ENCODE measurements at regions not wholly inside any gene's neighbourhood (a gene's known extent, or its start where the extent isn't known, plus 50 kb on each side); places are given as distances from the start of the nearest gene placed in this dataset.

DNA sequence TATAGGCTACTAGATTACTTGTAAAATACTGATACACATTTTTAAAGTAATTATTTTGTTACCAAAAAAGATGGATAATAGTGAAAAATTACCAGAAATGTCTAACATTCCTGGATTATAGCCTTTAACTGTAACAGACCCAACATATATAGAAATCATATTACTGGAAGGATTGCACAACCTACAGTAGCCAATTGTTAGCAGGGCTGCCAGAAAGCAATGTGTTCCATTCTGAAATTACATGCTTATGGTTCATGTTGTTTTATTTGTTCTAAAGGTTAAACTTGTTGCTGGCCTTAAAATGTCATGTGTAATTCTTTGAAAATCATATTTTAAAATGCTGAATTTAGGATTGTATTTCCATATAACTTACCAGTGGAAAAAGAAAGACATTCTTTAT, 793.6 kb upstream of the ACVR2A start:
- Histone ChIP-seq H2BK120ac (ENCODE audit: low read depth, low read length, poor library complexity, severe bottlenecking) (no peak overlapping the region), H3K4me2 (ENCODE audit: insufficient read depth, insufficient read length, low read length) (no peak overlapping the region), H3K18ac (ENCODE audit: insufficient read length, low read depth, low read length) (no peak overlapping the region), H2AK5ac (ENCODE audit: insufficient read length, low read length) (no peak overlapping the region), H3K23me2 (ENCODE audit: insufficient read length, low read depth, low read length, poor library complexity, severe bottlenecking) (no peaks in the 10 kb centered on the region), H3K23ac (ENCODE audit: insufficient read length, low read depth, low read length) (no peak overlapping the region), H3T11ph (ENCODE audit: low read length) (no peak overlapping the region), H3K9me3 (ENCODE audit: control insufficient read depth, low read depth, low read length) (no peaks in the 10 kb centered on the region), H3K4ac (ENCODE audit: low read depth, low read length) (no peak overlapping the region), H2BK12ac (ENCODE audit: insufficient read length, low read depth, low read length) (no peak overlapping the region), H3K27ac (ENCODE audit: insufficient read length, low read depth, low read length) (no peak overlapping the region), H3K9ac (ENCODE audit: extremely low read depth, insufficient read length, low read length) (no peak overlapping the region), H4K5ac (ENCODE audit: insufficient read length, low read depth, low read length) (no peak overlapping the region), H3K14ac (ENCODE audit: insufficient read depth, low read length) (no peak overlapping the region), H2BK20ac (ENCODE audit: low read depth, low read length, poor library complexity, severe bottlenecking) (no peak overlapping the region), H3K79me2 (ENCODE audit: insufficient read depth, low read length) (no peaks in the 10 kb centered on the region), H4K20me1 (ENCODE audit: control insufficient read depth, insufficient read depth, insufficient read length) (no peaks in the 10 kb centered on the region), H2BK15ac (ENCODE audit: low read depth, low read length) (no peak overlapping the region), H4K8ac (replicated peaks; ENCODE audit: insufficient read length, low read depth, low read length) (no peak overlapping the region), H4K91ac (ENCODE audit: insufficient read length, low read depth, low read length) (no peak overlapping the region), H3K27me3 (ENCODE audit: insufficient read depth, low read length) (no peaks in the 10 kb centered on the region), H3K4me1 (ENCODE audit: insufficient read depth, low read length) (peaks cover 2% of the 10 kb centered on the region; the same call in 1 of the 2 replicates), H2BK5ac (ENCODE audit: insufficient read length, low read length) (no peak overlapping the region), H3K56ac (ENCODE audit: insufficient read length, low read depth, low read length) (no peak overlapping the region), H2AFZ (ENCODE audit: low read length) (no peak overlapping the region), H3K79me1 (ENCODE audit: insufficient read depth, low read depth, low read length, poor library complexity, severe bottlenecking) (no peaks in the 10 kb centered on the region)
- Mint-ChIP-seq H3K36me3 (ENCODE audit: insufficient read depth in 1 of 3, low read depth in 3 of 3) (peaks cover 0 to 7% (median 2%) of the 10 kb centered on the region in 3 experiments; a peak in 4 of 7 replicates), H3K4me3 (no peak overlapping the region), H3K9me3 (peaks cover 4% of the 10 kb centered on the region in 2 experiments; a peak in 3 of 5 replicates), H3K27me3 (ENCODE audit: low read depth) (no peaks in the 10 kb centered on the region), H3K27ac (no peak overlapping the region), H3K4me1 (peaks cover 11 to 20% of the 10 kb centered on the region in 2 experiments)
- TF ChIP-seq, protein P1, sequence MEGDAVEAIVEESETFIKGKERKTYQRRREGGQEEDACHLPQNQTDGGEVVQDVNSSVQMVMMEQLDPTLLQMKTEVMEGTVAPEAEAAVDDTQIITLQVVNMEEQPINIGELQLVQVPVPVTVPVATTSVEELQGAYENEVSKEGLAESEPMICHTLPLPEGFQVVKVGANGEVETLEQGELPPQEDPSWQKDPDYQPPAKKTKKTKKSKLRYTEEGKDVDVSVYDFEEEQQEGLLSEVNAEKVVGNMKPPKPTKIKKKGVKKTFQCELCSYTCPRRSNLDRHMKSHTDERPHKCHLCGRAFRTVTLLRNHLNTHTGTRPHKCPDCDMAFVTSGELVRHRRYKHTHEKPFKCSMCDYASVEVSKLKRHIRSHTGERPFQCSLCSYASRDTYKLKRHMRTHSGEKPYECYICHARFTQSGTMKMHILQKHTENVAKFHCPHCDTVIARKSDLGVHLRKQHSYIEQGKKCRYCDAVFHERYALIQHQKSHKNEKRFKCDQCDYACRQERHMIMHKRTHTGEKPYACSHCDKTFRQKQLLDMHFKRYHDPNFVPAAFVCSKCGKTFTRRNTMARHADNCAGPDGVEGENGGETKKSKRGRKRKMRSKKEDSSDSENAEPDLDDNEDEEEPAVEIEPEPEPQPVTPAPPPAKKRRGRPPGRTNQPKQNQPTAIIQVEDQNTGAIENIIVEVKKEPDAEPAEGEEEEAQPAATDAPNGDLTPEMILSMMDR (conservative IDR thresholded peaks at IDR 0.05): no peak
- DNase-seq: no peak
